ENCODE measurements at regions not wholly inside any gene's neighbourhood (a gene's known extent, or its start where the extent isn't known, plus 50 kb on each side); places are given as distances from the start of the nearest gene placed in this dataset.

- H3K9me3 ChIP-seq: no peaks in the 10 kb centered on the region
- H3K4me1 ChIP-seq: no peaks in the 10 kb centered on the region
- no peaks in the 10 kb centered on the region for H3K27me3 ChIP-seq (replicated peaks in 1 of 7)
- H3K27ac ChIP-seq: no peak overlapping the region
- intact Hi-C loops (cut with DNase I; ENCODE audit: low total_unique reads): no loop called here
- DNase-seq: no peak
- no peaks in the 10 kb centered on the region for H3K36me3 ChIP-seq
- H3K4me3 ChIP-seq: no peak overlapping the region
- TF ChIP-seq POLR2A (IDR thresholded peaks at IDR 0.05) (no peak), CTCF (IDR thresholded peaks at IDR 0.05 in 8 of 11, conservative IDR thresholded peaks at IDR 0.05 in 3 of 11) (no peak), POLR2AphosphoS5 (IDR thresholded peaks at IDR 0.05) (no peak)
- 83 to 89% (median 88%) methylated on average over 4 of the region's 4 CpGs for WGBS, 5 donors
Measured at GRCh38 chr2:14909795-14910194, 277.3 kb downstream of the LRATD1 start.

GRCh38 chr2:14910654-14911053 lies 278.1 kb downstream of the LRATD1 start:
- no peak overlapping the region for H3K4me3 ChIP-seq
- WGBS, 5 donors: 40 to 65% (median 55%) methylated on average over 2 of the region's 2 CpGs
- H3K9me3 ChIP-seq: no peaks in the 10 kb centered on the region
- no peak for DNase-seq
- H3K36me3 ChIP-seq: no peaks in the 10 kb centered on the region
- intact Hi-C loops (cut with DNase I; ENCODE audit: low total_unique reads): no loop called here
- no peak overlapping the region for H3K27ac ChIP-seq
- no peak for TF ChIP-seq POLR2A (IDR thresholded peaks at IDR 0.05)
- TF ChIP-seq CTCF (IDR thresholded peaks at IDR 0.05 in 8 of 11, conservative IDR thresholded peaks at IDR 0.05 in 3 of 11): no peak
- no peaks in the 10 kb centered on the region for H3K4me1 ChIP-seq
- H3K27me3 ChIP-seq (replicated peaks in 1 of 7): no peaks in the 10 kb centered on the region

GRCh38 chr2:14915983-14916382 lies 283.5 kb downstream of the LRATD1 start:
- DNase-seq: no peak
- Histone ChIP-seq H3K27ac (no peak overlapping the region), H3K4me1 (no peaks in the 10 kb centered on the region), H3K9me3 (peaks cover 0 to 10% (median 0%) of the 10 kb centered on the region in 8 donors), H3K4me3 (no peak overlapping the region), H3K36me3 (no peaks in the 10 kb centered on the region), H3K27me3 (replicated peaks in 1 of 7) (no peaks in the 10 kb centered on the region)
- TF ChIP-seq POLR2AphosphoS5 (IDR thresholded peaks at IDR 0.05) (no peak), POLR2A (IDR thresholded peaks at IDR 0.05) (no peak), CTCF (IDR thresholded peaks at IDR 0.05 in 8 of 11, conservative IDR thresholded peaks at IDR 0.05 in 3 of 11) (no peak)
- WGBS, 5 donors: 75 to 84% (median 78%) methylated on average over 4 of the region's 4 CpGs
- intact Hi-C loops (cut with DNase I; ENCODE audit: low total_unique reads): no loop called here

GRCh38 chr2:14923820-14924580 lies 291.5 kb downstream of the LRATD1 start:
- Histone ChIP-seq H3K4me1 (no peaks in the 10 kb centered on the region), H3K27ac (no peak overlapping the region), H3K36me3 (no peaks in the 10 kb centered on the region), H3K4me3 (no peak overlapping the region), H3K27me3 (replicated peaks in 1 of 7) (no peaks in the 10 kb centered on the region), H3K9me3 (peaks cover 0 to 11% (median 0%) of the 10 kb centered on the region in 8 donors)
- intact Hi-C loops (cut with DNase I; ENCODE audit: low total_unique reads): no loop called here
- WGBS, 5 donors: 67 to 80% (median 74%) methylated on average over 6 of the region's 6 CpGs
- no peak for TF ChIP-seq CTCF (IDR thresholded peaks at IDR 0.05 in 8 of 11, conservative IDR thresholded peaks at IDR 0.05 in 3 of 11)
- no peak for TF ChIP-seq POLR2AphosphoS5 (IDR thresholded peaks at IDR 0.05)
- no peak for TF ChIP-seq POLR2A (IDR thresholded peaks at IDR 0.05)
- no peak for DNase-seq
